ENCODE measurements at regions not wholly inside any gene's neighbourhood (a gene's known extent, or its start where the extent isn't known, plus 50 kb on each side); places are given as distances from the start of the nearest gene placed in this dataset.

DNA sequence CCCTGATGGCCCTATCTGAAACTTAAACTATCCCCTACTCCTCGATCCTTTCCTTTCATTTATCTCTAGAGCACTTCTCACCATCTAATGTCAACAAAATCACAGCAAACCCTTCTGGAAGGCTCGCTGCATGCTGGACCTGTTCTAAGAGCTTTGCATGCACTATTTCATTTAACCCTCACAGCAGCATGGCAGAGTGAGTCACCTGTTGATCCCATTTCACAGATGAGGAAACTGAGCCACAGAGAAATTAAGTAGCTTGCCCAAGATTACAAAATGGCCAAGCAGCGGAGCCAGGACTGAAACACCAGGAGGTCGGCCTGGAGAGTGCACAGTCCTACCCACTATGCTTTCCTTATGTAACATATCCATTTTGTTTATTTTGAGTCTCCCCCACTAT, 93.1 kb downstream of the ZNF622 start:
- ChIA-PET CTCF (no interaction called here), POLR2A (no interaction called here), RAD21 (ENCODE audit: low non-redundant PET in 1 of 2, low total read pairs in 2 of 2, uncharacterized antibody in 2 of 2, unreplicated experiment in 2 of 2) (no interaction called here)
- Histone ChIP-seq H3K79me2 (ENCODE audit: insufficient read depth, low read length) (no peaks in the 10 kb centered on the region), H3K36me3 (ENCODE audit: control insufficient read depth in 1 of 2, insufficient read depth in 2 of 2, low read length in 2 of 2) (no peaks in the 10 kb centered on the region), H3K9ac (ENCODE audit: low read length) (no peak overlapping the region), H3K4me3 (replicated peaks in 1 of 2; ENCODE audit: low read depth in 1 of 2, low read length in 2 of 2) (no peak overlapping the region), H3K27me3 (ENCODE audit: insufficient read depth, low read length) (peaks cover 3% of the 10 kb centered on the region; the same call in 1 of the 2 replicates), H3K9me3 (ENCODE audit: control insufficient read depth in 1 of 2, insufficient read depth in 1 of 2, low read depth in 1 of 2, low read length in 2 of 2) (no peaks in the 10 kb centered on the region), H4K20me1 (ENCODE audit: insufficient read depth) (no peaks in the 10 kb centered on the region), H3K27ac (ENCODE audit: low read depth, low read length) (no peak overlapping the region), H3K9me2 (ENCODE audit: insufficient read depth) (no peaks in the 10 kb centered on the region), H2AFZ (ENCODE audit: low read depth, low read length, poor library complexity, severe bottlenecking) (no peak overlapping the region), H3K4me1 (ENCODE audit: control insufficient read depth in 1 of 2, insufficient read depth in 2 of 2, low read length in 2 of 2) (no peaks in the 10 kb centered on the region), H3K4me2 (ENCODE audit: low read length) (no peak overlapping the region)
- TF ChIP-seq ZNF274 (IDR thresholded peaks at IDR 0.05; ENCODE audit: low read depth, low read length) (no peak), CBX3 (IDR thresholded peaks at IDR 0.05; ENCODE audit: low read depth) (no peak), EZH2phosphoT487 (IDR thresholded peaks at IDR 0.05; ENCODE audit: borderline replicate concordance) (no peak), POLR2A (IDR thresholded peaks at IDR 0.05; ENCODE audit: borderline replicate concordance, extremely low read depth, insufficient read depth, insufficient read length) (no peak), ZFX (IDR thresholded peaks at IDR 0.05) (no peak), SIN3A (IDR thresholded peaks at IDR 0.05; ENCODE audit: low read depth) (no peak), POLR2AphosphoS5 (IDR thresholded peaks at IDR 0.05; ENCODE audit: low read depth, low read length) (no peak), YY1 (IDR thresholded peaks at IDR 0.05; ENCODE audit: extremely low read depth, insufficient replicate concordance, low read depth, low read length) (no peak), CEBPB (IDR thresholded peaks at IDR 0.05; ENCODE audit: low read depth) (no peak), EZH2 (IDR thresholded peaks at IDR 0.05) (no peak), ELF1 (IDR thresholded peaks at IDR 0.05; ENCODE audit: borderline replicate concordance, low read depth) (no peak)
- TF ChIP-seq, protein P1, sequence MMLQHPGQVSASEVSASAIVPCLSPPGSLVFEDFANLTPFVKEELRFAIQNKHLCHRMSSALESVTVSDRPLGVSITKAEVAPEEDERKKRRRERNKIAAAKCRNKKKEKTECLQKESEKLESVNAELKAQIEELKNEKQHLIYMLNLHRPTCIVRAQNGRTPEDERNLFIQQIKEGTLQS (IDR thresholded peaks at IDR 0.05): no peak
- TF ChIP-seq, protein P2, sequence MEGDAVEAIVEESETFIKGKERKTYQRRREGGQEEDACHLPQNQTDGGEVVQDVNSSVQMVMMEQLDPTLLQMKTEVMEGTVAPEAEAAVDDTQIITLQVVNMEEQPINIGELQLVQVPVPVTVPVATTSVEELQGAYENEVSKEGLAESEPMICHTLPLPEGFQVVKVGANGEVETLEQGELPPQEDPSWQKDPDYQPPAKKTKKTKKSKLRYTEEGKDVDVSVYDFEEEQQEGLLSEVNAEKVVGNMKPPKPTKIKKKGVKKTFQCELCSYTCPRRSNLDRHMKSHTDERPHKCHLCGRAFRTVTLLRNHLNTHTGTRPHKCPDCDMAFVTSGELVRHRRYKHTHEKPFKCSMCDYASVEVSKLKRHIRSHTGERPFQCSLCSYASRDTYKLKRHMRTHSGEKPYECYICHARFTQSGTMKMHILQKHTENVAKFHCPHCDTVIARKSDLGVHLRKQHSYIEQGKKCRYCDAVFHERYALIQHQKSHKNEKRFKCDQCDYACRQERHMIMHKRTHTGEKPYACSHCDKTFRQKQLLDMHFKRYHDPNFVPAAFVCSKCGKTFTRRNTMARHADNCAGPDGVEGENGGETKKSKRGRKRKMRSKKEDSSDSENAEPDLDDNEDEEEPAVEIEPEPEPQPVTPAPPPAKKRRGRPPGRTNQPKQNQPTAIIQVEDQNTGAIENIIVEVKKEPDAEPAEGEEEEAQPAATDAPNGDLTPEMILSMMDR (IDR thresholded peaks at IDR 0.05 in 2 of 3, conservative IDR thresholded peaks at IDR 0.05 in 1 of 3; ENCODE audit: borderline replicate concordance in 1 of 3, insufficient read depth in 1 of 3, low read depth in 2 of 3, low read length in 2 of 3): no peak
- no peak for ATAC-seq
- no peak for DNase-seq (ENCODE audit: low read depth, low spot score)
- BruUV-seq (replicated peaks): no TSS peak
- intact Hi-C loops (cut with micrococcal nuclease): no loop called here
